ENCODE measurements at regions not wholly inside any gene's neighbourhood (a gene's known extent, or its start where the extent isn't known, plus 50 kb on each side); places are given as distances from the start of the nearest gene placed in this dataset.

DNA sequence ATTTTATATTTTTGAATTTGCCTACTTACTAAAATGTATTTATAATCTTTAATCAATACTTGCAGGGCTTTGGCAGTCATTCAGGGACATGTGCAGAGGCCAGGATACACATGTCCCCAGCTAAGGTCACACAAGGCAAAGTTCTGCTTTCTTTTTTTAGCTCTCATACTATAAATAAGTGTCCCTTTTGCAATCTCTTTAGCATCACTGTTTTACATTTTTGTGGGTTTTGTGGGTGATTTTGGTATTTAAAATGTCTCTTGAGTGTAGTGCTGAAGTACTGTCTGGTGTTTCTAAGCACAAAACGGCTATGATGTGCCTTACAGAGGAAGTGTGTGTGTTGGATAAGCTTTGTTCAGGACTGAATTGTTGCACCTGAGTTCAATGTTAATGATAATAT is 309.0 kb upstream of the GULP1 start:
- TF ChIP-seq, protein P1, sequence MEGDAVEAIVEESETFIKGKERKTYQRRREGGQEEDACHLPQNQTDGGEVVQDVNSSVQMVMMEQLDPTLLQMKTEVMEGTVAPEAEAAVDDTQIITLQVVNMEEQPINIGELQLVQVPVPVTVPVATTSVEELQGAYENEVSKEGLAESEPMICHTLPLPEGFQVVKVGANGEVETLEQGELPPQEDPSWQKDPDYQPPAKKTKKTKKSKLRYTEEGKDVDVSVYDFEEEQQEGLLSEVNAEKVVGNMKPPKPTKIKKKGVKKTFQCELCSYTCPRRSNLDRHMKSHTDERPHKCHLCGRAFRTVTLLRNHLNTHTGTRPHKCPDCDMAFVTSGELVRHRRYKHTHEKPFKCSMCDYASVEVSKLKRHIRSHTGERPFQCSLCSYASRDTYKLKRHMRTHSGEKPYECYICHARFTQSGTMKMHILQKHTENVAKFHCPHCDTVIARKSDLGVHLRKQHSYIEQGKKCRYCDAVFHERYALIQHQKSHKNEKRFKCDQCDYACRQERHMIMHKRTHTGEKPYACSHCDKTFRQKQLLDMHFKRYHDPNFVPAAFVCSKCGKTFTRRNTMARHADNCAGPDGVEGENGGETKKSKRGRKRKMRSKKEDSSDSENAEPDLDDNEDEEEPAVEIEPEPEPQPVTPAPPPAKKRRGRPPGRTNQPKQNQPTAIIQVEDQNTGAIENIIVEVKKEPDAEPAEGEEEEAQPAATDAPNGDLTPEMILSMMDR (IDR thresholded peaks at IDR 0.05) = no peak

DNA sequence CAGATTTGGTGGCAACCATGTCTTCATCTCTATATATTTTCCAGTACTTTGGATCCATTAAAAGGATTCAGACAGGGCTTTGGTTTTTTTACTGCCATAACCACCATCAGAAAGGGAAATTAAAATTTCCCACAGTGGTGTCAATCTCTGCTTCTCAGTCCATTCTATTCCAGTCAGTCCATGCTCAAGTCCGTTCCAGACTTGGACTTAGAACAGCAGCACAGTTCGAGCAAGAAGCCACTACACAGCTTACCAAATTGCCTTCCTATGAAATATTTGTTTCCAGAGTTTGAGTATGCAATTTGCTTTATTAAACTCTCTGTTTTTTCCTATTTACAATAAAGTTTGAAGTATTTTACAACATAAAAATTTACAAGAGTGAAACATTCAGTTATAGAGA is 306.5 kb upstream of the GULP1 start:
- TF ChIP-seq, protein P1 (IDR thresholded peaks at IDR 0.05) = no peak

DNA sequence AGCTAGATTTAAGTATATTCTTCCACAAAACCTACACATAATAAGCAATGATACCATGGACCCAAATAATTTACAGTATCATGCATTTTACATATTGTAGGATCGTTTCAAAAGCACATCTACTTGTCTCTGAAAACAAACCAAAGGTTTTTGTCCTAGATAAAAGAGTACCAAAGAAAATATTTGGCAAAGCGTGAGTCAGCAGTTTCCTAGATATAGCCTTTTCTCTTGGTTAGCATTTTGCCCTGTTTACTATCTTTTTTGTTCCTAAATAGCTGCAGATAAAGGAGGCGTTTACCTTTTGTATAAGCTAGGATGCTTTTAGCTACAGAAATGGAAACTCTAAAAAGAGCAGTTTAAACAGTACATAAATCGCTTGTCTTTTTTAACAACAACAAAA is 305.8 kb upstream of the GULP1 start:
- TF ChIP-seq, protein P1 (IDR thresholded peaks at IDR 0.05) = no peak

- TF ChIP-seq, protein P1 (IDR thresholded peaks at IDR 0.05) = no peak
These were observed 305.1 kb upstream of the GULP1 start for GRCh38 chr2:187986390-187987105.

GRCh38 chr2:187988348-187988747 is 303.3 kb upstream of the GULP1 start:
- TF ChIP-seq, protein P1 (IDR thresholded peaks at IDR 0.05) = no peak

GRCh38 chr2:187989925-187990623 is 301.6 kb upstream of the GULP1 start:
- TF ChIP-seq, protein P1 (IDR thresholded peaks at IDR 0.05) = no peak

GRCh38 chr2:187991389-187991788 is 300.3 kb upstream of the GULP1 start:
- TF ChIP-seq, protein P1 (IDR thresholded peaks at IDR 0.05) = no peak
